NCI-H526 treated with DMSO at 0.1 percent for 48 hours (cell line): ENCODE measurements at regions not wholly inside any gene's neighbourhood (a gene's known extent, or its start where the extent isn't known, plus 50 kb on each side); places are given as distances from the start of the nearest gene placed in this dataset.

Experiments
- DNase-seq: peaks from one replicate; lab custom pipeline; 2025; lab: John Stamatoyannopoulos, UW

DNA sequence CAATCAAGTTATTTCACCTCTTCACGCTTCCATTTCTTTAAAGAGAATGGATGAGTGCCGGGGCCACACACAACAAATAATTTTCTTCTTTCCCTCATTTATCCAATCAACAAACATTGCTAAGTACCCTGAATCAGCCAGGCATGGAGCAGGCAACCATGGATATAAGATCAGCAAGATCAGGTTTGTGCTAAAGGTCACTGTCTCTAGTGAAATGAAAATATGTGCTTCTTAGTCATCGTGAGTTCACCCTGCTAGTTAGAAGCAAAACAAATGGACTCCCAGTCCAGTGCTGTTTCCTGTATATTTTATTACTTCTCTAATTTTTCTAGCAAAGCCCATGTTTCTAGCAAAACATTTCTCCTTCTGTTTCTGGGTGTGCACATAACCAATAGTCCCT, 629.2 kb downstream of the BNC2 start:
- DNase-seq = no peak

DNA sequence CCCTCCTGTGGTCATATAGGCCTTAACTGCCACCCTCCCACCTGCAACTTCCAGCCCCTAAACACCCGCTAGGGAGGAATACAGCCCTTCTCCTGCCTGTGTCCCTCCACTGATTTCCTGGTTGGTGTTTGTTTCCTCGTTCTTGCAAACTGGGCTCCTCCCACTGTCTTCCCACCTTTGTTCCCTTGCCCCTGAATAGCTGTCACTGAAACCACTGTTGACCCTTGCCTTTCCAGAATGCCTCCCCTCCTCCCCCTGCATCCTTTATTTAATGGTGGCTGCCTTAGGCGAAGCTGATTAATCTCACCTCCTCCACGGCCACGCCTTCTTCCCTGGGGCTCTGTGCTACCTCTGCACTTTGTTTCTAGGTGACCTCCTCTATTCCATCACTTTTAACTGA, 626.7 kb downstream of the BNC2 start:
- DNase-seq = no peak

DNA sequence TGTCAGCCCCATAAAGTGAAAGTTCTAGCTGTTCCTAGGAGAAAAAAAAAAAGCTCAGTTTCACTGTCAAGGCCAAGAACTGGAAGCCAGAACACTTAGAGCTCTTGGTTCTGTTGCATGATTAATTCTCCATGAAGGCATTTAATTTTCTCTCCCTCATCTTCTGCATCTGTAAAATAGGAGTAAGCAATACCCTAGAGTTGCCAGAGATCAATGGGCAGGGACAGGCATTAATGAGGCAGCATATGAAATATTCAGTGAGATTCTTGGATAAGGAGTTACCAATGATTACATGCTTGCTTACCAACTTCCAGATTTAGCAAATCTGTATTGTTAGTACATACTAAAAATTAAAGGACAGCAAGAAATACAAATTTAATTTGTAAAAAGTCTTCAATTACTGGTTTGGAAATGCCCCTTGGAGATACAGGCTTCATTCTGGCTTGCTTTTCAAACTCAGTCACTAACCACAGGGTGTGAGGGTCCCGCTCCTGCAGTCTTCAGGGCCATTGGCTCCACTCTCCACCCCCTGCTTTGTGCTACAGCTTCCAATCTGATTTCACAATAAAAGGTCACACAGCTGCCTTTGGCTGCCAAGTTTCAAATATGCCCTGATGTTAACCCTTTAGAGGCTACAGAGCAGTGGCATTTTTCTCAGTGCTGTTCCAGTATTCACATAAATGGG, 624.6 kb downstream of the BNC2 start:
- no peak for DNase-seq

DNA sequence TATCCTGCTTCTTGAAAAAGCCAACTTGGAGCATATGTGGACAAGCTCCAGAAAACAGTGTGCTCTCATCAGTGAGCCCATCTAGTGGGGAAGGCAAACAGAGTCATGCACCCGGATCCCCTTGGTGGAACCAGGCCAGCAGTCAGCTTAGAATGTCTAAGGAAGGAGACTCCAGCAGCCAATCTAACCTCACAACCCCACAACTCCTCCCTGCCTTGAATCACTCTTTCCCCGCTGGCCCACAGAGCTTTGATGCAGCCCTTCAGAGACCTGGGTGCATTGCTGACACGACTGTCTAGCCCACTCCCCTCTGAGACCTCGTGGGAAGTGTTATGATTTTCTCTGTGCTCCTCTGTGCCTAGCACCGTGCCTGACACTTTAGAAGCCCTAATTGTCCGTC, 623.7 kb downstream of the BNC2 start:
- DNase-seq = no peak

DNA sequence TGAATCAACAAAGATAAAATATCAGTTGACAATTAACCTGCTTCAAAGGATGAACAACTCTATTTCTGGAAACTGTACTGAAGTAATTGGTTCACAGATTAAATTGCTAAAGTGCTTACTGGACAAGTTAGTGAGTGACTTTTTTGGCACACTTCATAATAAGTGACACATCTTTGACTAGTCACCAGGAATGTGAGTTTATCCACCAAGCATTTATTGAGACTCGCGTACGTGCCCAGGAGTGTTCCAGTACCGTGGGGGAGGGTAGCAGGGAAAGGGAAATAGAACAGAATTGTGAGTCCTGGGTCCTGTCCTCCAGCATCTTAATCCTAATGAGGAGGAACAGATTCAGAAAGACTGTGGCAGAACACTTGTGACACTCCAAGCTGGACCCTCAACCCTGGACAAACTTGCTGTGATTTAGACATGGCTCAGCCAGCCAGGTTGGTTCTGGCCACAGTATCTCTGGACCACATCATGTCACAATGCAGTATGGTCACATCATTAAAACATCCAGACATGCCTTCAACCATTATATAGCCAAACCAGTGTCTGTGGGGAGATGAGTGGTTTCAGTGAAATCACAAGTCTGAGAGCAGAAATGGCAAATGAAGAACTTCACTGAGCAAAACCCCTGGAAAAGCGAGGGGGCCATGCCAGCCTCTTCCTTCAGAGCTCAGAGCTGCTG, 623.1 kb downstream of the BNC2 start:
- no peak for DNase-seq

DNA sequence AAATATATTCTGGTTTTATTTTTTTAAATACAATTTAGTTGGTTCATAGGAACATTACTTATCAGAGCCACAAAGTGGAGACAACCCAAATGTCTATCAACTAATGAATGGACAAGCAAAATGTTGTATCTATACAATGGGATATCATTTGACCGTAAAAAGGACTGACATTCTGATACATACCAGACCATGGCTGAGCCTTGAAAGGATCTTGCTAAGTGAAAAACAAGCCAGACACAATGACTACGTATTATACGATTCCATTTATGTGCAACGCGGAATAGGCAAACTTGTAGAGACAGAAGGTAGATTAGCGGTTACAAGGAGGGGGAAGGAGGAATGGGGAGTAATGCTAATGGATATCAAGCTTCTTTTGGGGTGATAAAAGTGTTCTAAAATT, 621.6 kb downstream of the BNC2 start:
- DNase-seq = no peak

DNA sequence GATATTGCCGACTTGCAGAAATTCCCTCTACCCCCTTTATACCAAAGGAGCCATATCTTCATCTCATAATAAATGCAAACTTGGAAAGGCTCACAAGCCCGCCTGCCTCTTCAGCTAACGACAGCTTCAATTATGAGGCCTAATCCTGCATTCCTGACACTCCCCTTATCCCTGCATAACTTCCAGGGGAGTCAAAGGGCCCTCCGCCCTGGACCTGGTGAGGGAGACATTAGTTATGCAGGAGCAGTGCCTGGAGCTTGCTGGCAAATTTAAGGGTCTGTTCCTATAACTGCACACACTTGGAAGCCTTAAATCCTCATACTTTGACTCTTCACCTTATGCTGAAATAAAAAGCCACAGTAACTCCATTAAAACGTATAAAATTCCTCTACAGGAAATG, 617.9 kb downstream of the BNC2 start:
- DNase-seq = no peak

DNA sequence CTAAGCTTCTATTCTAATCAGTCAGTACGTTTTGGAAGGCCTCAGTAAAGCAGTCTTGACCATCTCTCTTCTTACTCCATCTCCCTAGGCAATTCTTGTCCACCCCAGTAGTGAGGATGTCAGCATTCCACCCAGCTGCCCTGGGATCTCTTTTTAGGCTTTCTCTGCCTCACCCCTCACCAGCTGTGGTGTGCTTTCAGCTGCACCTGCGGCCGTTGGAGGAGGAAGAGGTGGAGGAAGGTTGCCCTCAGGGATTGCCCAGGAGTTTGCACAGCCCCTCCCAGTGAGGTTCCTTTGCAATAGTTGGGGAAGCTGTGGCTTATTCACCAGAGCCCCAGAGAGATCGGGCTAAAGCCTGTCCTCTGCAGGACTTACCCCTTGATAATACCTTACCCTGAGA, 615.8 kb downstream of the BNC2 start:
- no peak for DNase-seq

DNA sequence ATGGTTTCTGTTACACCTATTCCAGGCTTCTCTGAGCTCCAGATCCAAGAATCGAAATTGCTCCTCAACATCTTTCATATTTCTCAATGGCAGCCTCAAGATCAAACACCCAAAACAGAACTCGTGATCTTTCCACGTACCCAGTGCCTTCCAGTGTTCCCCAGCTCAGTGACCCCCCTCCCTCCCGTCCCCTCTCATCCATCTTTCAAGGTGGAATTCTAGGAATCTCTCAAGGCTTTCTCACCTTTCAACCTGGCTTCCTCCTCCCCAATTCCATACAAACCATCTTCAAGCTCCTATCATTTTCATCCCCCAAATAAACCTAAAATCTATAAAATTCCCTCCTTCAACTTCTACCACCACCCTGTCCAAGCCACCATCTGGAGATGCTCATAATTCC, 615.3 kb downstream of the BNC2 start:
- DNase-seq = no peak

DNA sequence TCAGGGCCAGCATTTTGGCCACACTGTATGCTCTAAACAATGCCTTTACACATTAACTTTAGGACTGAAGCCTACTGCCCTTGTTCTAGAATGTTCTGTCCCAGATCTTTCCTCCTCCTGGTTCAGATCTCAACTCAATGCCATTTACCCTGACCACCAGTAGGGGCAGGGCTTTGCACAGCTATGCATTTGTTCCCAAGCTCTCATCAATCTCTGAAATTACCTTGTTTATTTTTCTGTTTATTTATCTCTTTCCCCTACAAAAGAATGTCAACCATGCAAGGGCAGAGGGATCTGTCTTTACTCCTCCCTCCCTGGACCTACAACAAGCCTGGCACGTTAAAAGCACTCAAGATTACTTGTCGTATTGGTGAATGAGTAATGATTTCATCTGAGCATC, 612.9 kb downstream of the BNC2 start:
- DNase-seq = no peak

DNA sequence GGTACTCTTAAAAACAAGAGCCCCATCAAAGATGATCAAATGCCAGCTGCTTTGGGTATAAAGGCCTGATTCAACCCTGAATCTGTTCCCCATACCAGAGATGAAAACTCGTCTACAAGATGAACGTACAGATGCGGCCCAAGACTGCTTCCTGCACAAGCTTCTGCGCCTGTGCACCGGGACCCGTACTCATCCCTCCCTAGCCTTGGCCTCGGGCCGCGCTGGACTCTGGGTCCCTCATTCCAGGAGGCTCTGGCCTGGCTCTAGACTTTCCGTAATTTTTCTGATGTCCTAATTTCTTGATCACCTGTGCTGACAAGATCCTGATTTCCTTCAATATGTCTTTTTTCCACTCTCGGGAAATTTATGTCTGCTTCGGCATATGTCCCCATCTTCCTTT, 612.3 kb downstream of the BNC2 start:
- no peak for DNase-seq

DNA sequence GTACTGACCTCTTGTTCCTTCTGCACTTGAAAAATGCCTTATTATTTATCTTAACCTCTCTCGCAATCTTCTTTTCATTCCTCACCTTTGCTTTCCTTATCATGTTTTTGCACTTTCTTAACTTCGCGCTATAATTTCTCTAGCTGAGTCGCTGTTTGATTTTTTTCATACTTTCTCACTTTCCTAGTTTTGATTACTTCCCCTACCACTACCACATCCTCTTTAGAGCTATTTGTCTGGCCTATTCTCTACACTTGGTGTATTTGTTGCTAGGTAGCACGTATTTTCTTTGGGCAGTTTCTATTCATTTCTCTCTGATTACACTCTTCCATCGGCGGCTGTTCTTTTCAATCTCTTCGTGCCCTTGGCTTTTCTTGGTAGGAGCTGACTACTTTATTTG, 611.8 kb downstream of the BNC2 start:
- no peak for DNase-seq

DNA sequence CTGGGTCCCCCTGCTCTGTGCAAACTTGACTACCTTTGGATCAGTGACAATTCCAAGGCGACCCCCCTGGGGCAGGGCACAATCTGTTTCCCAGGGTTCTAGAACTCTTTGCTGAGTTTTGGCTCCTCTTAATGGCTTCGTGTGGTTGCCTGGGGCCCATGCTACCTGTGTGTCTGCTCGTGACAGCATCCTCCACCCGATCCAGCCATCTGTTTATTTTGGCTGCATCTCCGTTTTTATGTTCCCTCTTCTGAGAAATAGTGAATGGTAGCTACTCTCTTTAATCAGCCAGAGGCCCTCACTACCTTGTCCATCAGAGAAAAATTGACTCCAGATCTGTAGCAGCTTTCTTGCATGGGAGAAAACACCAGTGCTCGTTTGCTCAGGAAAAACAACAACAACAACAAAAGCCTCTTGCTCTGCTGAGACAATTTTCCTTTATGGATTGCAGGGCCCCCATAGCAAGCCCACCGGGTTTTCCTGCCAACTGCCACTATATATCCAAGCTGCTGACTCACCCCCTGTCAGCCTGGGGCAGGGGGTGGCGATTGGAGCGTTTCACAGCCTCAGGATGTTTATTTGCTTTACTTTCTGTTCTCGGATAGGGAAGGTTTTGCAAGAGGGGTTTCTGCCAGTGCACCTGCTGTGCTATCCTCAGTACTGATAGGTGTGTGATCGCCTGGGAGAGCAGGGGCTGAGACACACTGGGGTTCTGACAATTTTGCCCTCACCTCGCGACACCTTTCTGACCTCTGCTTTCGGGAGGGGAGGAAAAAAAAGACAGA, 607.8 kb downstream of the BNC2 start:
- DNase-seq = no peak

DNA sequence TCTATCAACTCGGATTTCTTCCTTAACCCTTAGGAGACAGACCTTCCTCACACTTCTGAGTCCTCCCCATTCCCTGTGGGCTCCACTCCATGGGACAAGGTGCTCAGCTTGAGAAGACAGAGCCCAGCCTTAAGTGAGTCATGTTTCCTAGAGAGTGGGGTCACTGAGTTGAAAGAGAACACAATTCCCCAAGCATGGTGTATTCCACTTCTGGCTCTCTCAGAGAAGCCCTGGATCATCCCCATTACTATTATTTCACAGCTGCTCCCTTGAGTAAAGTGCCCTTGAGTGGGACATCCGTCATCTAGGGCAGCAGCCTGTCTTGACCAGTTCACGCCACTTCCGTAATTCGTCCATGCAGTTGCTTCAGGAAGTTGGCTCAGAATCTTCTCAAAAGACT, 604.8 kb downstream of the BNC2 start:
- no peak for DNase-seq

DNA sequence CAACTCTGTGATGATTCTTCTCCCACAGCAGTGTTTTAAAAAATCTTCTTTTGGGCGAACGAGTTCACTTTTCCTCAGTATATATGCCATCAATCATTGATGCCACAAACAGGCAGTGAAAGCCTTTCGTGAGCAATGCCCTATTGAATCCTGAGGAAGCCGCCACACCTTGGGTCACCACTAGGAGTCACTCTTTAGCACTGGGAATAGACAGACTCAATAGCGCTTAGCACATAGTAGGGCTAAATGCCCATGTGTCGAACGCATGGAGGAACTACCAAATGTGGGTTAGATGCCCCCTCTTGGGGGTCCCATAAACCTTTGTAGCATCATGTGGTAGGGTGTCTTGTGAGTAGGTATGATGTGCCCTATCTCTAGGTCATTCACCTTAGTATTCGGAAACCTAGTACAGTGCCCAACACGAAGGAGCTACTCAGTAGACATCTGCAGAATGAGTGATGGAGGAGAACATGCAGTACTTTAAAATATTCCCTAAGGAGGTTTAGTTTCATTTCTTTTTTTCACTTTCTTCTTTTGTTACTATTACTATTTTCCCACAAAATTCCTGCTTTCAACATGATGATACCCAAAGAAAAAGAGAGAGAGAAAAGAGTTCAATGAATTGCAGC, 603.7 kb downstream of the BNC2 start:
- no peak for DNase-seq

DNA sequence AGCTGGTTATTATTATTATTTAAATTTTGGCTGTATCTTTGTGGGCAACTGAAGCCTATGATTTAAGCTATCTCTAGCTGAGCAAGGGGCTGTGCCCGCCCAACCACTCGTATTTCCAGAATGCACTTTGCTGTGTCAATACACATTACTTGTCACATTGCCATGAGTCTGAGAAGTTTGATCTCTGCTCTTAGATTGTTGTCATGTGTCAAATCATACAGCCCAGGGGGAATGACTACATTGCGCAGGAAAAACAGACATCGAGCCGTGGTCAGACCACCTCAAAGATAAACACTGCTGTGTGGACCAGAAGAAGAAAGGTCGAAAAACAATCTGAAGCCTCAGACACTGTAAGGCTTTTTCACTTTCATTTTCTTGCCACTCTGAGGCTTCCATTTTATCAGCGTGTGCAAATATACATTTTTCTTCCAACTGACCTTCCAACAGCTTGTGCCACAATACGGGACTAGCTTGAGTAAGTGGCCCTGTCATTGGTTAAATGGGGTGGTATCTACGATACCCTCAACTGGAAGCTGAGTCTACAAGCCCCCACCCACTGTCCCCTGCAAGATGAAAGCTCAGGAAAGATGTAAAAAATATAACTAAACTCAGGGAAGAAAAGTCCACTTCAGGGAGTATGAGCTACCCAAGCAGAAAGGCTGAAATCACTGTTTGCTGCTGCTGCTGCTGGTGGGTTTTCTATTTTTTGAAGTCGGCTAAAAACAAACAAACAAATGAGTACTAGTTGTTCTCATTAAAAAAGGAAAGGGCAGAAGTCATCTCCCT, 603.0 kb downstream of the BNC2 start:
- no peak for DNase-seq

DNA sequence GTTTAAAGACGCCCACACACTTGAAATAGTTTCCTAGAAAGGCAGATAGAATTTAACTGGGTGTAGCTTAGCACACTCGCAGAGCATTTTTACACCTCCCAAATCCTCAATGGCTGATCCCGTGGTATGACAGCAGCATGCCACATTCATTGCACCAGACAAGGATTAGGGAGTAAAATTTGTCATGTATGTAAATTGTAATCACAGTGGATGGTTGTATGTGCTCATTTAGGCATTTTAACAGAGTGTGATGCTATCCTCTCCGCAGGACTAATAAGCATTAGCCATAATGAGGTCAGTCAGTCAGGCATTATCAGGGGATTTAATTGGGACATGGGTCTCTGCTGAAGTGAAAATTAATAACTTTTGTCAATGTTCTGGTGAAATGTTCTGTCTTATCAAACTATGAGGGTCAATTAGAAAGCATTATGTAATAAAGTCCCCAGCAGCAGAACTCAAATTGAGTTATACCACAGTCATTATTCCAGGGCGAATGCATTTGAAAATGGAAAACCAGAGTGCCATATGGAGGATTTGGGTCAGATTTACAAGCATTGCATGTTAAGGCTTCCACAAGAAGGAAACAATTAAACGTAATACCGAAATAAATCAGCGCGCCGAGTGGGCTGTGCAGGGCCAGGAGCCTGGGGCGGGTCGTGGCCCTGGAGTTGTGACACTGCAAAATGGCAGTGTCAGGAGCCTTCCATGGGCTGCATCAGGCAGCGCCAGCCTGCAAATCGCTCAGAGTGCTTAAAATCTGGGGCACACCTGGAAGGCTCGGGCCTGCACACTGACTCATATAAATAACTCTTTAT, 602.2 kb downstream of the BNC2 start:
- DNase-seq = no peak

DNA sequence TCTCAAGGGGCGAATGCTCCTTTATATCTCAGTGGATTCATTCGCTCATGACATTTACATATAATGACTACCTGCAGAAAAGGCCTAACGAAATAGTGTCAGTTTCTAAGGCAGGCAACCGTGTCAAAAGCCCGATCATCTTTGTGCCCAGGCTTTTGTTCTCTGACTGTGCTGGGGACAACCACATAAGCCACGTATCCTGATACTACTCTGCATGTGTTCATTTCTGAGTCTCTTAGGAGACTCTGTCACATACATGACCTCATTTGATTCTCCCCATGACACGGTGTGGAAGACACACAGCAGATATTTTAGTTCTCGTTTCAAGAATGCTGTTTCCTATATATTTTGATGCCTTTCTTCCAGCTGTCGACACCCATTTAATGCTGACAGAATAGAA, 598.5 kb downstream of the BNC2 start:
- DNase-seq = no peak

DNA sequence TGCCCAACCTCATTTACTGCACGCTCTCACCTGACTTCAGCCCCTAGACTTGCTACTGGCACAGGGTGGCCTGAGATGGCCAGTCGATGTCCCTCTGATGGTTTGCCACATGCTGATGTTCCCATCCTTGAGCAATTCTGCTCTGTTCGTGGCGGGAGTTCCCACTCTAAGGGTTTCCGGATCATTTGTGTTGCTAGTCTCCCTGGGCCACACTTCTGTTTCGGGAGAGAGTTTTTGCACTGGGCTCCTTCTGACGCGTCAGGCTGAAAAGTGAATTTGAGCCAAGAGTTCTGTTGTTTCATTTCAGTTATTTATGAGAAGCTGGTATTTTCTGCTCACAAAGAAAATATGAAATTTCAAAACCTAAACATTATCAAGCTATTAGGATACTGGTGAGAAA, 597.7 kb downstream of the BNC2 start:
- no peak for DNase-seq

DNA sequence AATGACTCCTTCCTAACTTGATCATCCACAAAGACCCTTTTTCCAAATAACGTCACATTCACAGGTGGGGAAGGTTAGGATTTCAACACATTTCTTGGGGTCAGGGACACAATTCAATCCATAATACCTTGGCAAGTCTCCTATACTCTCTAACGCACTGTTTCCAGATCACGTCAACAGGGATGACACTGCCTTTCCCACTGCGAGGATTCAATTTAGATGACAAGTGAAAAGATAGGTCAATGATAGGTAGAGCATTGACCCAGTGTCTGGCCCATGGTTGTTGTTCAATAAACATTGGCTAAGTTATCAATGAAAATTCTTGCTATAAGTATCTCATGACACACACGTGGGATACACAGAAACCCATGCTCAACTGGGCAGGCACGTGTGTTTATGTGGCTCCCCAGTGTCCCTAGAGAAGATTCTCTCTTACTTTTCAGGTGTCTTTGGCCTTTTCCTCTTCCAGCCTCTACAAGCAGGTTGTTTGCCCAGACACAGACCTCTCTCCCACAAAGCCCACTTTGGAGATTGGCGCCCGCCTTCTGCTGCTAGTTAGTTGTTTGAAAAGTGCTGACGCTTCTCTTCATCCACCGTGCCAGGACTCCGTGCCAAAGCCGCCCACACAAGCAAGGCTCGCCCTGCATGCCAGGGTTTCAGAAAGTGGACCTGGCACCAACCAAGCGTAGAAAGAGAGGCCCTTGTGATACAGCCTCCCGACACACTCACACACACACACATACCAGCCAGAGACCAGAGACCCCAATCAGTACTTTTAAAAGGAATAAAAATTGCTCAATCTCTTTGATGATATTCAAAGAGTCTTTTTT, 594.5 kb downstream of the BNC2 start:
- no peak for DNase-seq
